Astrocyte of the spinal cord (primary cell): ENCODE measurements at regions not wholly inside any gene's neighbourhood (a gene's known extent, or its start where the extent isn't known, plus 50 kb on each side); places are given as distances from the start of the nearest gene placed in this dataset.

Source experiments
- DNase-seq: peaks from one replicate; pipeline ENCODE4 v3.0.0; 2011; ENCODE audit warnings: low read depth, low spot score
- H3K4me3 ChIP-seq: 2 replicates; pipeline ENCODE4 v1.5.1; 2011; ENCODE audit warnings: low read depth, mild to moderate bottlenecking, low read length, moderate library complexity
- CTCF ChIP-seq: IDR thresholded peaks from 2 replicates; pipeline ENCODE4 v1.5.1; 2012; ENCODE audit warnings: low read depth, mild to moderate bottlenecking, low read length, inconsistent platforms
- in situ Hi-C: cut with HindIII; loops from 2 replicates; pipeline ENCODE4 v1.10.0; 2017; ENCODE audit warnings: low sequenced_read_pairs

- TF ChIP-seq CTCF: no peak
- DNase-seq: no peak
- no peak overlapping the region for H3K4me3 ChIP-seq
- in situ Hi-C loops: no loop called here
These were observed 306.1 kb downstream of the FBXW7 start for GRCh38 chr4:152229782-152230289.

GRCh38 chr4:152225680-152226079 is 310.2 kb downstream of the FBXW7 start:
- TF ChIP-seq CTCF: no peak
- DNase-seq: no peak
- H3K4me3 ChIP-seq: no peak overlapping the region
- in situ Hi-C loops: no loop called here

- TF ChIP-seq CTCF: no peak
These were observed 311.0 kb downstream of the FBXW7 start for GRCh38 chr4:152224721-152225420.

GRCh38 chr4:152224223-152224622 is 311.7 kb downstream of the FBXW7 start:
- DNase-seq: no peak
- in situ Hi-C loops: no loop called here
- no peak overlapping the region for H3K4me3 ChIP-seq
- no peak for TF ChIP-seq CTCF

More at GRCh38 chr4:152224721-152225420, 311.0 kb downstream of the FBXW7 start:
- no peak overlapping the region for H3K4me3 ChIP-seq
- no peak for DNase-seq
- in situ Hi-C loops: no loop called here

- TF ChIP-seq CTCF: no peak
- in situ Hi-C loops: no loop called here
- H3K4me3 ChIP-seq: no peak overlapping the region
- DNase-seq: no peak
These were observed 312.3 kb downstream of the FBXW7 start for GRCh38 chr4:152223600-152223999.

GRCh38 chr4:152221816-152222516 is 313.9 kb downstream of the FBXW7 start:
- no peak overlapping the region for H3K4me3 ChIP-seq
- in situ Hi-C loops: no loop called here
- no peak for TF ChIP-seq CTCF
- no peak for DNase-seq
